ENCODE measurements at regions not wholly inside any gene's neighbourhood (a gene's known extent, or its start where the extent isn't known, plus 50 kb on each side); places are given as distances from the start of the nearest gene placed in this dataset.

- TF ChIP-seq CTCF (IDR thresholded peaks at IDR 0.05; ENCODE audit: insufficient read depth, low read length, poor library complexity, severe bottlenecking) = no peak
- TF ChIP-seq EZH2phosphoT487 (conservative IDR thresholded peaks at IDR 0.05; ENCODE audit: low read length) = no peak
Measured at GRCh38 chr9:82571540-82571939, 491.4 kb downstream of the RASEF start.
